ENCODE measurements at regions not wholly inside any gene's neighbourhood (a gene's known extent, or its start where the extent isn't known, plus 50 kb on each side); places are given as distances from the start of the nearest gene placed in this dataset.

DNA sequence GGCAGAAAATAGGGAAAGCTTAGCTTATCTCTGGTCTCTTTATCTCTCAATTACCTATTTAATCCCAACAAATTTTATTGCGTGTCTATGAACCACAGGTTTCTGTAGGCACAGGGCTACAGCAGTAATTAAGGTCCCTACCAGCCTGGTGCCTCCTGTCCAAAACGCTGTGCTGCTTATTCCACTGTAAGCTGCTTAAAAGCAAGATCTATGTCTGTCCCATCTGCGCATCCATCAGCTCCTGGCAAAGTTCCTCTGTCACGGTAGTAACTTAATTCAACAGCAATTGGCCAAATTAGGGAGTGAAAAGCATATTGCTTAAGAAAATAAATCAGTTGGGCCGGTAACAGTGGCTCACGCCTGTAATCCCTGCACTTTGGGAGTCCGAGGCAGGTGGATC, 235.8 kb upstream of the VLDLR start:
- TF ChIP-seq YY1 (IDR thresholded peaks at IDR 0.05; ENCODE audit: low read depth) (no peak), RAD21 (IDR thresholded peaks at IDR 0.05; ENCODE audit: low read depth) (no peak), EGR1 (IDR thresholded peaks at IDR 0.05) (no peak), NFIC (IDR thresholded peaks at IDR 0.05) (no peak), EP300 (IDR thresholded peaks at IDR 0.05; ENCODE audit: borderline replicate concordance) (no peak), TAF1 (IDR thresholded peaks at IDR 0.05; ENCODE audit: low read depth) (no peak), CREB1 (IDR thresholded peaks at IDR 0.05; ENCODE audit: low read depth) (no peak)
- TF ChIP-seq, protein P1, sequence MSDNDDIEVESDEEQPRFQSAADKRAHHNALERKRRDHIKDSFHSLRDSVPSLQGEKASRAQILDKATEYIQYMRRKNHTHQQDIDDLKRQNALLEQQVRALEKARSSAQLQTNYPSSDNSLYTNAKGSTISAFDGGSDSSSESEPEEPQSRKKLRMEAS (IDR thresholded peaks at IDR 0.05): no peak
- TF ChIP-seq, protein P2, sequence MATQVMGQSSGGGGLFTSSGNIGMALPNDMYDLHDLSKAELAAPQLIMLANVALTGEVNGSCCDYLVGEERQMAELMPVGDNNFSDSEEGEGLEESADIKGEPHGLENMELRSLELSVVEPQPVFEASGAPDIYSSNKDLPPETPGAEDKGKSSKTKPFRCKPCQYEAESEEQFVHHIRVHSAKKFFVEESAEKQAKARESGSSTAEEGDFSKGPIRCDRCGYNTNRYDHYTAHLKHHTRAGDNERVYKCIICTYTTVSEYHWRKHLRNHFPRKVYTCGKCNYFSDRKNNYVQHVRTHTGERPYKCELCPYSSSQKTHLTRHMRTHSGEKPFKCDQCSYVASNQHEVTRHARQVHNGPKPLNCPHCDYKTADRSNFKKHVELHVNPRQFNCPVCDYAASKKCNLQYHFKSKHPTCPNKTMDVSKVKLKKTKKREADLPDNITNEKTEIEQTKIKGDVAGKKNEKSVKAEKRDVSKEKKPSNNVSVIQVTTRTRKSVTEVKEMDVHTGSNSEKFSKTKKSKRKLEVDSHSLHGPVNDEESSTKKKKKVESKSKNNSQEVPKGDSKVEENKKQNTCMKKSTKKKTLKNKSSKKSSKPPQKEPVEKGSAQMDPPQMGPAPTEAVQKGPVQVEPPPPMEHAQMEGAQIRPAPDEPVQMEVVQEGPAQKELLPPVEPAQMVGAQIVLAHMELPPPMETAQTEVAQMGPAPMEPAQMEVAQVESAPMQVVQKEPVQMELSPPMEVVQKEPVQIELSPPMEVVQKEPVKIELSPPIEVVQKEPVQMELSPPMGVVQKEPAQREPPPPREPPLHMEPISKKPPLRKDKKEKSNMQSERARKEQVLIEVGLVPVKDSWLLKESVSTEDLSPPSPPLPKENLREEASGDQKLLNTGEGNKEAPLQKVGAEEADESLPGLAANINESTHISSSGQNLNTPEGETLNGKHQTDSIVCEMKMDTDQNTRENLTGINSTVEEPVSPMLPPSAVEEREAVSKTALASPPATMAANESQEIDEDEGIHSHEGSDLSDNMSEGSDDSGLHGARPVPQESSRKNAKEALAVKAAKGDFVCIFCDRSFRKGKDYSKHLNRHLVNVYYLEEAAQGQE (IDR thresholded peaks at IDR 0.05; ENCODE audit: low read depth): no peak
